HUES48 (cell line): ENCODE measurements at regions not wholly inside any gene's neighbourhood (a gene's known extent, or its start where the extent isn't known, plus 50 kb on each side); places are given as distances from the start of the nearest gene placed in this dataset.

ENCODE experiments used
- H3K27ac ChIP-seq: one replicate; pipeline ENCODE4 v1.7.0; 2013; ENCODE audit warnings: low read depth, low read length, inconsistent platforms
- H3K27me3 ChIP-seq: 2 replicates; pipeline ENCODE4 v1.6.1; 2013; ENCODE audit warnings: mild to moderate bottlenecking, low read length; ENCODE audit not compliant: control insufficient read depth, insufficient read depth
- H3K36me3 ChIP-seq: 2 replicates; pipeline ENCODE4 v1.6.1; 2013; ENCODE audit warnings: low read length; ENCODE audit not compliant: control insufficient read depth, insufficient read depth
- H3K4me1 ChIP-seq: 2 replicates; pipeline ENCODE4 v1.6.1; 2013; ENCODE audit warnings: mild to moderate bottlenecking, low read length; ENCODE audit not compliant: control insufficient read depth, insufficient read depth
- H3K4me3 ChIP-seq: 2 replicates; pipeline ENCODE4 v1.5.1; 2013; ENCODE audit warnings: mild to moderate bottlenecking, low read depth, low read length
- H3K9ac ChIP-seq: 2 replicates; pipeline ENCODE4 v1.6.1; 2013; ENCODE audit warnings: mild to moderate bottlenecking, low read depth, low read length, moderate library complexity
- H3K9me3 ChIP-seq: 2 replicates; pipeline ENCODE4 v1.6.1; 2013; ENCODE audit warnings: low read length; ENCODE audit not compliant: control insufficient read depth, insufficient read depth

DNA sequence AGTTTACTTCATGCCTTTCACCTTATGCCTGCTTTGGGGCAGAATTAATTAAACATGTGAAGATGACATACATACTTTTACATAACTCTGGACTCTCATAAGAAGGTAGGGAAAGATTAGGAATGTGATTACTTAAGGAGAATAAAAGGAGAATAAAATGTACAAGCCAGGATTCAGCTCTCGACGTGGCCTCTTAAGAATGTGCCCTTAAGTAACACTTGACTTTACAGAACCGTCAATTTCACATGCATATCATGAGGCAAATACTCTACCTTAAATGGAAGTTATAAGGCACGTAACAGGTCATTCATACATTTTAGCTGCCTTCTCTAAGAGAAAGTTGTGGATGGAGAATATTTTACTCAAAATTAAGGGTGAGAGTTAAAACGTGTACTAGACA lies 263.7 kb upstream of the LMCD1 start:
- H3K27ac ChIP-seq, result no peak overlapping the region
- H3K36me3 ChIP-seq, result no peaks in the 10 kb centered on the region

DNA sequence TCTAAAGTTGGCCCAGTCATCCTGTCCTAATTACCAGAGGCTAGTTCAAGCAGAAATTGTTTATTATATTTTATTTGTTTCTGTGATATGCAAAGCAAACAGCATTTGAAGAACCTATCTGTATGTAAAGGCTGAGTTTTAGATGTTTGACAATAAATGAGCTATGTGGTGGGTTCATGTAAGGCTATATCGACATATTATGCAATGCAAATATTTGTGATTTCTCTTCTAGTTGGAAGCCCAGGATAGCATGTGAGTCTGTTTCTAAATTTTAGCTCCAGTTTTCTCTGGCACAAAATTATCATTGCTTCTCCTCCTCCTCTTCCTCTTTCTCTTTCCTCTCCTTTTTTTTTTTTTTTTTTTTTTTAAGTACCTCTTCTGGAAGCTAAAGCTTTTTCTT lies 263.2 kb upstream of the LMCD1 start:
- Histone ChIP-seq H3K27ac (no peak overlapping the region), H3K9me3 (no peaks in the 10 kb centered on the region), H3K27me3 (no peaks in the 10 kb centered on the region), H3K9ac (no peak overlapping the region), H3K4me1 (peaks cover 13% of the 10 kb centered on the region), H3K4me3 (no peak overlapping the region), H3K36me3 (no peaks in the 10 kb centered on the region)

More for the DNA sequence above, 263.7 kb upstream of the LMCD1 start:
- H3K27me3 ChIP-seq, result no peaks in the 10 kb centered on the region
- no peak overlapping the region for H3K4me3 ChIP-seq
- no peak overlapping the region for H3K9ac ChIP-seq
- H3K4me1 ChIP-seq, result peaks cover 13% of the 10 kb centered on the region
- H3K9me3 ChIP-seq, result no peaks in the 10 kb centered on the region

DNA sequence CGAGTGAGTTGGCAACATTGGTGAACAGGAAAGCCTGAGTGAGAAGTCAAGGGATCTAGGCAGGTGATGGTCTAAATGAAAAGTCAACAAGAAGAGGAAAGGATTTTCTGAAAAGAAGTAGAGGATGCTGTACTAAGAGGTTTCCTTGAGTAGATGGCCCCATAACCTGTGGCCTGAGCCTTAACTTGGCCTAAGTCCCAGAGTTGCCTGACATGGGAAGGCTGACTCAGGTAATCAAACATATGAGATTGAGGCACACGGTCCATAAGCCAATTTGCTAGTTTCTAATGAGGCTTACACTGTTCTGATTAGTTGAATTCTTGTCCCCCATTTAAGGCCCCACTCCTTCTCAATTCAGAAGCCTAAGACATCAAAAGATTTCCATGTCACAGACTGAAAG lies 262.5 kb upstream of the LMCD1 start:
- H3K4me1 ChIP-seq, result peaks cover 13% of the 10 kb centered on the region
- no peaks in the 10 kb centered on the region for H3K27me3 ChIP-seq
- H3K9me3 ChIP-seq, result no peaks in the 10 kb centered on the region
- no peak overlapping the region for H3K4me3 ChIP-seq
- no peak overlapping the region for H3K9ac ChIP-seq
- no peak overlapping the region for H3K27ac ChIP-seq
- no peaks in the 10 kb centered on the region for H3K36me3 ChIP-seq

DNA sequence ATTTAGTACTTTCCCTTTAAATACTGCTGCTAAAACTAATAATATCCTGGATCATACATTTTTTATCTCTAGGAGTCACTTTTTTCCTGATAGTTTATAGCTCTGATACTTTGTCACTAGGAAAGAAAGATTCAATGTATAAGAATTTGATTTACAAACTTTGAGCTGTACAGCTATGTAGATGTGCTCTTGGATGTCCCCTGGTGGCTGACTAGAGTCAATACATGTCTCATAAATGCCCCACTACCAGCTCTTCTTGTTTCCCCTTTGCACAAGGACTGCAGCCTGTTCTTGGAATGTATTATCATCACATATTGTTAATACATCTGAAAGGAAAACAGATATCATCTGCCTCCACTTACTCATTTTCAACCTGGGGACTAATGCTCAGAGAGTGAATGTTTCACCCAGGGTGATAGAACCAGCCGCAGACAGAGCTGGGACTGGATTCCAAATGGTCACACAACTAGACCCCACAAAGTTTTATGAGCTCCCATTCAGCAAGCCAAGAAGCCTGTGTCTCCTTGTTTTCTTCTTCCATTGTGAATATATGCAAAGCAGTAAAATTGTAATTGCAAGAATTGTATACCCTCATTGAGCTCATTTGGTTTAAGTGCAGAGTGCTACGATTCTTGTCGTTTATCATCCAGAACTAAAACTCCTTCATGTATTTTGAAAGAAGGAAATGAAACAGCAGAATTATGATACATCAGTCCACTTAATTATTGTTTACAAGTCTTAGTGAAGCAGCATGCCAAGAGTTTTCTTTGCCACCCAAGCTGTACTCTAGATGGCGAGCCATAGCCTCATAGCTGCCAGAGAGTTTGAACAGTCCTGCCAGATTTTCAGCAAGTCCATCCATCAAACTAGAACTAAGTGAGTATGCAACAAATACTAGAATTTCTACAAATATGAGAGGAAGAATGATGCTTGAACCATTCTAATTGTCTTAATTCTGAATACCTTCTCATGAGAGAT lies 261.6 kb upstream of the LMCD1 start:
- H3K27ac ChIP-seq, result no peak overlapping the region
- no peaks in the 10 kb centered on the region for H3K27me3 ChIP-seq

DNA sequence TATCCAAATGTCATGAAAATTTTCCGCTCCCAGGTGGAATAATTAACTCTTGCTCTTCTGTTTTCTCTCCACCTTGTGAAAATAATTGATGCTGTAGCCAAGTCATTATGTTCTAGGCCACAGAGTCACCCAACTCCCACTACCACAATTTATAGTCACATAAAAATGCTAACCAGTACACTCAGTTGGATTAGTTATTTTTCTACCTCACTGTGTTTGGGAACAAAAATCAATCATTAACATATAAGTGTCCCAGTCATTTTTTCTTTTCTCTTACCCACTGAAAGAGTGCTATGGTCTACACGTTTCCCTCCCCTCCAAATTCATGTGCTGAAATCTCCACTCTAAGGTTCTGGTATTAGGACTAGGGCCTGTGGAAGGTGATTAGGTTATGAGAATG lies 255.6 kb upstream of the LMCD1 start:
- no peak overlapping the region for H3K27ac ChIP-seq

More for the DNA sequence above, 261.6 kb upstream of the LMCD1 start:
- no peak overlapping the region for H3K9ac ChIP-seq
- H3K4me3 ChIP-seq, result no peak overlapping the region
- no peaks in the 10 kb centered on the region for H3K36me3 ChIP-seq
- no peaks in the 10 kb centered on the region for H3K9me3 ChIP-seq
- peaks cover 6% of the 10 kb centered on the region; the same call in 1 of the 2 replicates for H3K4me1 ChIP-seq

DNA sequence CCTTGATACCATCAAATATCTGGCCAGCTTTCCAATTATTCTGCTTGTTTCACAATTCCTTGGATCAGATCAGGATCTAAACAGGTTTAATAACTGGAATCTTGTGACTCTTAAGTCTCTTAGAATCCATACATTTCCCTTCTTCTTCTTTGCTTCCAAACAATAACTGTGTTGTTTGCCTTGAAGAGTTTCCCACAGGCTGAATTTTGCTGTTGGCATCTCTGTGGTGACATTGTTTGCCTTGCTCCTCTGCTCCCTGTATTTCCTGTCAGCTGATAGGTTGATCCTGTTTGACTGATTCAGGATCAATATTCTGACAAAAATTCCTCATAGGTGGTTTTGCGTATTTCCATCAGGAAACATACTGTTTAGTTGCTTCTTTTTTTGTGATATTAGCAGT lies 248.4 kb upstream of the LMCD1 start:
- Histone ChIP-seq H3K27me3 (no peaks in the 10 kb centered on the region), H3K9me3 (no peaks in the 10 kb centered on the region), H3K27ac (no peak overlapping the region), H3K9ac (no peak overlapping the region), H3K4me3 (no peak overlapping the region), H3K36me3 (no peaks in the 10 kb centered on the region), H3K4me1 (0 out of 2 replicates have a peak, but pooled peaks cover 5% of the 10 kb centered on the region)

More for the DNA sequence above, 255.6 kb upstream of the LMCD1 start:
- Histone ChIP-seq H3K27me3 (no peaks in the 10 kb centered on the region), H3K36me3 (no peaks in the 10 kb centered on the region), H3K9me3 (no peaks in the 10 kb centered on the region), H3K4me3 (no peak overlapping the region), H3K9ac (no peak overlapping the region), H3K4me1 (0 out of 2 replicates have a peak, but pooled peaks cover 5% of the 10 kb centered on the region)

DNA sequence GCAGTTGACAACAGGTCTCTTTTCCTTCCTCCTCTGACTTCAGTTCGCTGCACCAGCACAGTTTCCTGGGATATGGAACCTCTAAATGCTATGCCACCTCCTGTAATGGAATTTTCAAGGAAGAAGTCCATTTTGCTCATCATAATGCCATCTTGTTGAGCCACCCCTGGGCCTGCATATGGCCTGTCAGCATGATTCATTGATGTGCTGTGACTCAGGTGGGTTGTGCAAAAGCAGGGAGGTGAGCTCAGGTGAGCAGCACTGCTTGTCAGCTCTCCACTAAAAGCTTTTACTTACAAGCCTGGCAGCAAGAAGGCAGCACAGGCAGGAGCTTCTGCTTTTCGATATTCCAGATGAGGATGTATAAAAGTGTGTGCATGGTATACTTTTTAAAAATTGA lies 247.1 kb upstream of the LMCD1 start:
- Histone ChIP-seq H3K27ac (no peak overlapping the region), H3K9ac (no peak overlapping the region), H3K27me3 (no peaks in the 10 kb centered on the region), H3K4me3 (no peak overlapping the region), H3K9me3 (no peaks in the 10 kb centered on the region), H3K4me1 (no peaks in the 10 kb centered on the region), H3K36me3 (no peaks in the 10 kb centered on the region)

DNA sequence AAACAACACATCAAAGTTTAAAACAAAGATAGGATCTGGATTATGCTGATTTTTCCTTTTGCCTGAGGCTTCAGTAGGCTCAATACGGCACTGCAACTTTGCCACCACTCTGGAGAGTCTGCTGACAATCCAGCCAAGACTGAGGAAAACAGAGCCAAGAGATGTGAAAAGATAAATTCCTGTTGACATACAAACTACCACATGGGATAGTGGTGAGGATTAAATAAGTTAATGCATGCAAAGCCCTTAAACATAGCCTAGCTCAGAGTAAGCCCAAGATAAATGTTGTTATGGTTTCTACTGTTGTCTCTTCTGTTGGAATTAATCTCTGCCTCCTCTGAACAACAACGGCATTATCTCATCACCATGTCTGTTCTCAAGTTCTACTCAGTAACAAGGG lies 245.9 kb upstream of the LMCD1 start:
- Histone ChIP-seq H3K9me3 (no peaks in the 10 kb centered on the region), H3K27ac (no peak overlapping the region), H3K27me3 (no peaks in the 10 kb centered on the region), H3K36me3 (no peaks in the 10 kb centered on the region), H3K9ac (no peak overlapping the region), H3K4me1 (no peaks in the 10 kb centered on the region), H3K4me3 (no peak overlapping the region)

DNA sequence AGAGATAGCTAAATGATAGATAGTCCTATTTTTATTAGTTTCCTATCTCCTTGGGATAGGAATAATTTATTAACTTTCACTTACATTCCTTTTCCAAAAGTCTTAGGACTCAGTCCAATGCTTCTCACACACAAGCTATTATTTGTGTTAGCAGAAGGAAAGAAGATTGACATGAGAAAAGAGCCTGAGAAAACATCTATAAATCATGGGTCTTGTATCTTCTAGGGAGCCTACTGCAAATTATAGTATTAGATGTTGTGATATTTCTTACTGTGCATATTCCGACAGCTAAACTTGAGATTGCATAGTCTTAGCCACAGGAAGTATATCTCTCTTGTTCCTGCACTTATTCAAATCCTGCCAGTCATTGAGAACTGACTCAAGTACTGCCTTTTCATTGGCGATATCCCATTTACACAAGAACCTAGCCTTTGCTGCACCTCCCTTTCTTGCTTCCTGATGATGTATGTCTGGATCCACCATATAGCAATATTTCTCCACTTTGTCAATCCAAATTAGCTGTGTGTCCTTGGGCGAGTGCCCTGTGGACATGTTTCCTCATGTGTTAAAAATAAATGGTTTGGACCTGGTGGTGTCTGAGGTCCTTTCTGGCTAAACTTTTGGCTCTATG lies 245.1 kb upstream of the LMCD1 start:
- H3K9me3 ChIP-seq, result no peaks in the 10 kb centered on the region
- H3K27ac ChIP-seq, result no peak overlapping the region
- H3K4me1 ChIP-seq, result no peaks in the 10 kb centered on the region
- H3K4me3 ChIP-seq, result no peak overlapping the region
- no peaks in the 10 kb centered on the region for H3K36me3 ChIP-seq
- H3K9ac ChIP-seq, result no peak overlapping the region
- H3K27me3 ChIP-seq, result no peaks in the 10 kb centered on the region

DNA sequence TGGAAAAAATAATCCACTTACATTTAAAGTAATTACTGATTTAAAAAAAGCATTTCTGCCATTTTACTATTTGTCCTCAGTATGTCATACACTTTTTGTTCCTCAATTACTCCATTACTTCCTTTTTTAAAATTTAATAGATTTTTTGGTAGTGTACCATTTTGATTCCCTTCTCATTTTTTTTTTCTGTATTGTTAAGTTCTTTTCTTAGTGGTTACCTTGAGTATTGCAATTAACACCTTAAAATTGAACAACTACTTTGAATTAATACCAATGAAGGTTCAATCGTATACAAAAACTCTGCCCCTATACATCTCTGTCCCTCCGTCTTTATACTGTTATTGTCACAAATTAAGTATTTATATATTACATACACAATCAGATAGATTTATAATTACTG lies 240.6 kb upstream of the LMCD1 start:
- peaks cover 9% of the 10 kb centered on the region; the same call in 1 of the 2 replicates for H3K4me1 ChIP-seq
- no peak overlapping the region for H3K9ac ChIP-seq
- H3K9me3 ChIP-seq, result no peaks in the 10 kb centered on the region
- H3K27ac ChIP-seq, result no peak overlapping the region
- no peak overlapping the region for H3K4me3 ChIP-seq
- no peaks in the 10 kb centered on the region for H3K27me3 ChIP-seq
- no peaks in the 10 kb centered on the region for H3K36me3 ChIP-seq

DNA sequence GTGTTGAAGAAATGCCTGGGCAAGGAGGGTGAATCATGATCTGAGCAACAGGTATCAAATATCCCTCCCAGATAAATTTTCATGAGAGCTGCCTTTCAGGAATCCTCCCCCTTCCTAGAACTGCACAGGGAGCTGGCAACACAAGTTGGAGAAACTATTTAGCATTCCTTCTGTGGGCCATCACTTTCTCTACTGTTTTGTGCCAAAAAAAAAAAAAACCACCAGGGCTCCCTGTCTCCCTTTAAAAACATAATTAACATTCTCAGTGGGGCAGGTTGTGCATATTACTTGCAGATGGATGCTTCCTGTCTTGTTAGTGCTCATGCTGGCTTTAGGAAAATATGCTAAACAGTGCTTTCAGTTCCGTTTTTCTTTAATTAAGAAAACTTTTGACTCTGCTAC lies 234.9 kb upstream of the LMCD1 start:
- no peaks in the 10 kb centered on the region for H3K27me3 ChIP-seq
- peak overlapping the region; percentile 36 for H3K27ac ChIP-seq
- no peaks in the 10 kb centered on the region for H3K9me3 ChIP-seq

More for the DNA sequence above, 234.9 kb upstream of the LMCD1 start:
- H3K36me3 ChIP-seq, result no peaks in the 10 kb centered on the region
- H3K9ac ChIP-seq, result no peak overlapping the region
- peaks cover 23% of the 10 kb centered on the region for H3K4me1 ChIP-seq
- H3K4me3 ChIP-seq, result peak overlapping the region; percentile 3; the same call in 1 of the 2 replicates
